NK-92 (cell line): ENCODE measurements at regions not wholly inside any gene's neighbourhood (a gene's known extent, or its start where the extent isn't known, plus 50 kb on each side); places are given as distances from the start of the nearest gene placed in this dataset.
"Not testable (repeated sequence)": the region's sequence is repeated elsewhere in the genome, so short reads cannot be mapped to it uniquely, and the experiment has no call there.

Experiments
- DNase-seq: peaks from one replicate; lab custom pipeline; 2025; ENCODE audit not compliant: unreplicated experiment; lab: John Stamatoyannopoulos, UW

GRCh38 chr2:56606086-56606485 lies 422.3 kb downstream of the CCDC85A start:
- DNase-seq = not testable (repeated sequence)

- DNase-seq = no peak
Measured at GRCh38 chr2:56613254-56613653, 429.5 kb downstream of the CCDC85A start.

GRCh38 chr2:56613920-56614319 lies 430.1 kb downstream of the CCDC85A start:
- no peak for DNase-seq

- no peak for DNase-seq
Measured at GRCh38 chr2:56615760-56616159, 432.0 kb downstream of the CCDC85A start.

GRCh38 chr2:56624181-56624580 lies 440.4 kb downstream of the CCDC85A start:
- no peak for DNase-seq

- no peak for DNase-seq
Measured at GRCh38 chr2:56626927-56627326, 443.1 kb downstream of the CCDC85A start.

- DNase-seq = no peak
Measured at GRCh38 chr2:56630286-56630685, 446.5 kb downstream of the CCDC85A start.

GRCh38 chr2:56647997-56648396 lies 464.2 kb downstream of the CCDC85A start:
- DNase-seq = no peak

GRCh38 chr2:56648802-56649201 lies 465.0 kb downstream of the CCDC85A start:
- DNase-seq = no peak

GRCh38 chr2:56654936-56655335 lies 471.1 kb downstream of the CCDC85A start:
- no peak for DNase-seq

GRCh38 chr2:56656826-56657225 lies 473.0 kb downstream of the CCDC85A start:
- no peak for DNase-seq

- no peak for DNase-seq
Measured at GRCh38 chr2:56666777-56667176, 483.0 kb downstream of the CCDC85A start.

- DNase-seq = no peak
Measured at GRCh38 chr2:56671973-56672569, 488.3 kb downstream of the CCDC85A start.

GRCh38 chr2:56674084-56674483 lies 490.3 kb downstream of the CCDC85A start:
- DNase-seq = no peak

GRCh38 chr2:56676966-56677365 lies 493.2 kb downstream of the CCDC85A start:
- no peak for DNase-seq

- no peak for DNase-seq
Measured at GRCh38 chr2:56680971-56681631, 497.3 kb downstream of the CCDC85A start.

GRCh38 chr2:56681659-56682396 lies 498.0 kb downstream of the CCDC85A start:
- DNase-seq = no peak

- DNase-seq = no peak
Measured at GRCh38 chr2:56682397-56682760, 498.6 kb downstream of the CCDC85A start.

GRCh38 chr2:56684327-56684726 lies 500.5 kb downstream of the CCDC85A start:
- no peak for DNase-seq

- no peak for DNase-seq
Measured at GRCh38 chr2:56685205-56685604, 501.4 kb downstream of the CCDC85A start.

- DNase-seq = no peak
Measured at GRCh38 chr2:56687169-56687568, 503.4 kb downstream of the CCDC85A start.

GRCh38 chr2:56688661-56689060 lies 504.9 kb downstream of the CCDC85A start:
- DNase-seq = no peak
